ENCODE measurements at regions not wholly inside any gene's neighbourhood (a gene's known extent, or its start where the extent isn't known, plus 50 kb on each side); places are given as distances from the start of the nearest gene placed in this dataset.

- Histone ChIP-seq H3K79me2 (ENCODE audit: low read depth) (no peaks in the 10 kb centered on the region), H3K9me2 (ENCODE audit: insufficient read depth) (no peaks in the 10 kb centered on the region), H3F3A (ENCODE audit: insufficient read depth, low read depth) (no peaks in the 10 kb centered on the region), H4K20me1 (ENCODE audit: insufficient read depth) (no peaks in the 10 kb centered on the region), H3K9me3 (ENCODE audit: insufficient read depth, low read depth) (peaks cover 5% of the 10 kb centered on the region; the same call in 1 of the 2 replicates), H3K27ac (no peak overlapping the region), H3K27me3 (ENCODE audit: insufficient read depth, low read depth) (no peaks in the 10 kb centered on the region), H3K4me2 (no peak overlapping the region), H3K4me1 (replicated peaks; ENCODE audit: insufficient read depth) (no peaks in the 10 kb centered on the region), H3K36me3 (ENCODE audit: low read depth) (no peaks in the 10 kb centered on the region), H3K4me3 (no peak overlapping the region), H2AFZ (no peak overlapping the region)
- intact Hi-C loops (cut with micrococcal nuclease; ENCODE audit: unreplicated experiment), result no loop called here
- TF ChIP-seq EZH2 (IDR thresholded peaks at IDR 0.05; ENCODE audit: low read depth) (no peak), CTCF (conservative IDR thresholded peaks at IDR 0.05) (no peak)
- DNase-seq, result no peak
- BruUV-seq (replicated peaks), result no TSS peak
- POLR2A ChIA-PET (ENCODE audit: unreplicated experiment), result no interaction called here
- CTCF ChIA-PET, result no interaction called here
Measured at GRCh38 chr2:11980809-11981208, 234.4 kb downstream of the LPIN1 start.

GRCh38 chr2:11983401-11983800, 237.0 kb downstream of the LPIN1 start:
- Histone ChIP-seq H3K27ac (no peak overlapping the region), H3K79me2 (ENCODE audit: low read depth) (no peaks in the 10 kb centered on the region), H3K4me3 (no peak overlapping the region), H3F3A (ENCODE audit: insufficient read depth, low read depth) (peaks cover 4% of the 10 kb centered on the region; the same call in 1 of the 2 replicates), H3K4me1 (replicated peaks; ENCODE audit: insufficient read depth) (no peaks in the 10 kb centered on the region), H3K36me3 (ENCODE audit: low read depth) (no peaks in the 10 kb centered on the region), H3K9me3 (ENCODE audit: insufficient read depth, low read depth) (peaks cover 10% of the 10 kb centered on the region; the same call in 1 of the 2 replicates), H3K27me3 (ENCODE audit: insufficient read depth, low read depth) (no peaks in the 10 kb centered on the region), H3K4me2 (no peak overlapping the region), H2AFZ (no peak overlapping the region), H4K20me1 (ENCODE audit: insufficient read depth) (no peaks in the 10 kb centered on the region), H3K9me2 (ENCODE audit: insufficient read depth) (no peaks in the 10 kb centered on the region)
- BruUV-seq (replicated peaks), result no TSS peak
- POLR2A ChIA-PET (ENCODE audit: unreplicated experiment), result interaction anchor here (0.6 kb wide), 1 partner anchor 659 kb away, joined by 13 read pairs; no protein-coding TSS in a partner anchor
- no peak for TF ChIP-seq EZH2 (IDR thresholded peaks at IDR 0.05; ENCODE audit: low read depth)
- TF ChIP-seq CTCF (conservative IDR thresholded peaks at IDR 0.05), result no peak
- intact Hi-C loops (cut with micrococcal nuclease; ENCODE audit: unreplicated experiment), result no loop called here
- no peak for DNase-seq
- CTCF ChIA-PET, result no interaction called here

- ChIA-PET POLR2A (ENCODE audit: unreplicated experiment) (no interaction called here), CTCF (no interaction called here)
- Histone ChIP-seq H3K9me2 (ENCODE audit: insufficient read depth) (no peaks in the 10 kb centered on the region), H3K27ac (no peak overlapping the region), H3K4me1 (replicated peaks; ENCODE audit: insufficient read depth) (no peaks in the 10 kb centered on the region), H3F3A (ENCODE audit: insufficient read depth, low read depth) (peaks cover 4% of the 10 kb centered on the region; the same call in 1 of the 2 replicates), H3K36me3 (ENCODE audit: low read depth) (no peaks in the 10 kb centered on the region), H3K4me3 (no peak overlapping the region), H3K4me2 (no peak overlapping the region), H4K20me1 (ENCODE audit: insufficient read depth) (no peaks in the 10 kb centered on the region), H3K9me3 (ENCODE audit: insufficient read depth, low read depth) (peaks cover 10% of the 10 kb centered on the region; the same call in 1 of the 2 replicates), H3K79me2 (ENCODE audit: low read depth) (no peaks in the 10 kb centered on the region), H3K27me3 (ENCODE audit: insufficient read depth, low read depth) (no peaks in the 10 kb centered on the region), H2AFZ (no peak overlapping the region)
- no peak for TF ChIP-seq EZH2 (IDR thresholded peaks at IDR 0.05; ENCODE audit: low read depth)
- no peak for TF ChIP-seq CTCF (conservative IDR thresholded peaks at IDR 0.05)
- intact Hi-C loops (cut with micrococcal nuclease; ENCODE audit: unreplicated experiment), result no loop called here
- DNase-seq, result no peak
- BruUV-seq (replicated peaks), result no TSS peak
Measured at GRCh38 chr2:11983870-11984269, 237.4 kb downstream of the LPIN1 start.
